Calu3 (cell line): ENCODE measurements at regions not wholly inside any gene's neighbourhood (a gene's known extent, or its start where the extent isn't known, plus 50 kb on each side); places are given as distances from the start of the nearest gene placed in this dataset.

Experiments used
- BruUV-seq: library from RNA; stranded (reverse); fragments of 400-500 nt; replicated peaks from 2 replicates; lab custom pipeline; 2021; lab: Mats Ljungman, UMichigan
- CTCF ChIA-PET: fragments of 300-600 bp; sonication (Branson Sonifier 250); formaldehyde crosslinking; loops from one replicate; lab custom pipeline; 2022; ENCODE audit warnings: antibody characterized with exemption; lab: Charles Lee
- DNase-seq: peaks from one replicate; pipeline ENCODE4 v3.0.0; 2022
- H3K27ac Mint-ChIP-seq: one replicate; pipeline ENCODE4 v1.8.0; 2022; ENCODE audit warnings: mixed read lengths; ENCODE audit not compliant: unreplicated experiment
- H3K27me3 Mint-ChIP-seq: one replicate; pipeline ENCODE4 v1.8.0; 2022; ENCODE audit warnings: mixed read lengths; ENCODE audit not compliant: unreplicated experiment
- H3K36me3 Mint-ChIP-seq: one replicate; pipeline ENCODE4 v1.8.0; 2022; ENCODE audit warnings: mild to moderate bottlenecking, moderate library complexity, mixed read lengths; ENCODE audit not compliant: insufficient read depth, unreplicated experiment
- H3K4me1 Mint-ChIP-seq: one replicate; pipeline ENCODE4 v1.8.0; 2022; ENCODE audit warnings: mild to moderate bottlenecking, low read depth, mixed read lengths; ENCODE audit not compliant: unreplicated experiment
- H3K4me3 Mint-ChIP-seq: one replicate; pipeline ENCODE4 v1.8.0; 2022; ENCODE audit warnings: mild to moderate bottlenecking, low read depth, moderate library complexity, mixed read lengths; ENCODE audit not compliant: unreplicated experiment
- H3K9me3 Mint-ChIP-seq: one replicate; pipeline ENCODE4 v1.8.0; 2022; ENCODE audit warnings: low read depth, mixed read lengths; ENCODE audit not compliant: unreplicated experiment
- intact Hi-C: fragments of 100-400 bp; cut with micrococcal nuclease; formaldehyde crosslinking; loops from one replicate; pipeline ENCODE4 v1.10.0; 2022; ENCODE audit not compliant: unreplicated experiment
- TF ChIP-seq, protein P1 (sequence below): fragments of 200-600 bp; IDR thresholded peaks from one replicate; pipeline ENCODE4 v1.8.0; 2022; ENCODE audit warnings: antibody characterized with exemption; ENCODE audit not compliant: unreplicated experiment

DNA sequence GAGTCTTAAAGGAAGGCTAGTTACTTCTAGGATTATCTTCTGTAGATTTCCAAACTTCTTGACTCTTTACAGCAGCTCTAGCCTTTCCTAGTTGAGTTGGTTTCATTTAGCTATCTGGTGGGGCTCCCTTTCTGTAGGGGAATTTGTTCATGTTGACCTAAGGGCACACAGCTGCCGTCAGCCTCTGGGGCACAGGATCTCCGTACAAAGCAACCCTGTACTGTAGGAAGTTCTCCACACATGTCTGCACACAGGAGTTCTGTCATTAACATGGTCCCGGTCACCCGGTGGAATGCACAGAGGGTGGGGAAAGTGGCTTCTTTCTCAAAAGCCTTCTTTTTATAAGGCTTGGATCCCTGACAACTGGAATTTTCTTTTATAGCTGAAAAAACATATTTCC, 88.7 kb upstream of the TNIK start:
- no TSS peak for BruUV-seq
- intact Hi-C loops: no loop called here
- H3K9me3 Mint-ChIP-seq: no peaks in the 10 kb centered on the region
- no peak overlapping the region for H3K4me3 Mint-ChIP-seq
- TF ChIP-seq, protein P1, sequence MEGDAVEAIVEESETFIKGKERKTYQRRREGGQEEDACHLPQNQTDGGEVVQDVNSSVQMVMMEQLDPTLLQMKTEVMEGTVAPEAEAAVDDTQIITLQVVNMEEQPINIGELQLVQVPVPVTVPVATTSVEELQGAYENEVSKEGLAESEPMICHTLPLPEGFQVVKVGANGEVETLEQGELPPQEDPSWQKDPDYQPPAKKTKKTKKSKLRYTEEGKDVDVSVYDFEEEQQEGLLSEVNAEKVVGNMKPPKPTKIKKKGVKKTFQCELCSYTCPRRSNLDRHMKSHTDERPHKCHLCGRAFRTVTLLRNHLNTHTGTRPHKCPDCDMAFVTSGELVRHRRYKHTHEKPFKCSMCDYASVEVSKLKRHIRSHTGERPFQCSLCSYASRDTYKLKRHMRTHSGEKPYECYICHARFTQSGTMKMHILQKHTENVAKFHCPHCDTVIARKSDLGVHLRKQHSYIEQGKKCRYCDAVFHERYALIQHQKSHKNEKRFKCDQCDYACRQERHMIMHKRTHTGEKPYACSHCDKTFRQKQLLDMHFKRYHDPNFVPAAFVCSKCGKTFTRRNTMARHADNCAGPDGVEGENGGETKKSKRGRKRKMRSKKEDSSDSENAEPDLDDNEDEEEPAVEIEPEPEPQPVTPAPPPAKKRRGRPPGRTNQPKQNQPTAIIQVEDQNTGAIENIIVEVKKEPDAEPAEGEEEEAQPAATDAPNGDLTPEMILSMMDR: no peak
- CTCF ChIA-PET: no interaction called here
- H3K27me3 Mint-ChIP-seq: no peaks in the 10 kb centered on the region
- H3K36me3 Mint-ChIP-seq: no peaks in the 10 kb centered on the region
- H3K4me1 Mint-ChIP-seq: no peaks in the 10 kb centered on the region
- DNase-seq: no peak
- H3K27ac Mint-ChIP-seq: no peak overlapping the region

DNA sequence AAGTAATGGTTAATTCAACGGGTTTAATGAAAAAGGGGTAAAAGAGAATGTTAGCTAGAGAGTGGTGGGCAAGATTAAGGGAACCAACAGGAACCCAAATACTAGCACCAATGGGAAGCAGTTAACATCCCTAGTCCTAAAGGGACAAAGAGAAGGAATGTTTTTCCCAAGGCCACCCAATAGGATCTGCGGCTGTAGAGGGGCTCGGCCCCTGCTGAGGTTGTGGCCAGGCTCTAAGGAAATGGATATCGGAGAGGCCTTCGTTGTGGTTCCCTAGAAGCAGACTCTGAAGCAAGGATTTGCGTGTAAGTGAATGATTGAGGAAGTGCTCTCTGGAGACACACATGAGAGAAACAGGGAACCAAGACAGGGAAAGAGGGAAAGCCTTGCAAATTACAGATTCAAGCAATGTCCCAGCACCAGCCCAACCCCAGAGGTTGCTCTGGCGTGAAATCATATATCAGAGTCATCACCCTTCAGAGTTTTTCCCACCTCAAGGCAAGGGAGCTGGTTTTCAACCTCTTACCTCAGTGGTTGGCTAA, 83.6 kb upstream of the TNIK start:
- H3K9me3 Mint-ChIP-seq: no peaks in the 10 kb centered on the region
- DNase-seq: no peak
- no peak overlapping the region for H3K27ac Mint-ChIP-seq
- no peaks in the 10 kb centered on the region for H3K36me3 Mint-ChIP-seq
- no peak overlapping the region for H3K4me3 Mint-ChIP-seq
- CTCF ChIA-PET: interaction anchor here (0.6 to 1.5 kb wide), 2 partner anchors 84 to 196 kb away, joined by 4 to 7 read pairs; partner anchors contain the start of gene TNIK
- TF ChIP-seq, protein P1: no peak
- no peaks in the 10 kb centered on the region for H3K4me1 Mint-ChIP-seq
- no TSS peak for BruUV-seq
- intact Hi-C loops: no loop called here
- H3K27me3 Mint-ChIP-seq: no peaks in the 10 kb centered on the region

DNA sequence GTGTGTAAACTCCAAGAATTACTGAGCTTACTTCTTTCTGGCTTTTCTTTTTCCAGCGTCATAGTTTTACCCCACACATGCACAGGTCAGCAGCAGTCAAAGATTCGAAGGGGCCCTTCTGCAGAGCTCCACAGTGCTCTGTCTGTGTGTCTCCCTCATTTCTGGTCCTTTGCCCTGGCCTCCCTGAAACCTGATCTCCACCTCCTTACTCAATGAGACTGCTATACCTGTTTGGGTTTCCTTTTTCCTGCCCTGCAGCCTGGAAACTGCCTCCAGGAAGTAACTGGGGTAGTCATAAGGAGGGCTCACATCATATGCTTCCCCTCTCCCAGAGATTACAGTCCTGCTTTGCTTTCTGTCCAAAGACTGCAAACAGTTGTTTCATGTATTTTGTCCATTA, 82.8 kb upstream of the TNIK start:
- intact Hi-C loops: no loop called here
- no peaks in the 10 kb centered on the region for H3K4me1 Mint-ChIP-seq
- no TSS peak for BruUV-seq

DNA sequence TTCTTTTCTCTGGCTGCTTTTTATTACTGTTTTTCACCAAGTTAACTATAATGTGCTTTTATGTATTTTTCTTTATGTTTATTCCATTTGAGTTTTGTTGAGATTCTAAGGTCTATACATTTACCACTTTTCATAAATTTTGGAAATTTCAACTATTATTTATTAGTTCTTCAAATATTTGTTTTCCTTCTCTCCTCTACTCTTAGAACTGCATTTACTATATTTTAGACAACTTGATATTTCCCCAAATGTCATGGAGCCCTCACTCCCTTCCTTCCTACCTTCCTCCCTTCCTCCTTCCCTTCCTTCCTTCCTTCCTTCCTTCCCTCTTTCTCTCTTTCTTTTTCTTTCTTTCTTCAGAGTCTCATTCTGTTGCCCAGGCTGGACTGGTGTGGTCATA, 81.4 kb upstream of the TNIK start:
- intact Hi-C loops: no loop called here

More for the DNA sequence above, 82.8 kb upstream of the TNIK start:
- TF ChIP-seq, protein P1: no peak
- Mint-ChIP-seq H3K4me3 (no peak overlapping the region), H3K27ac (no peak overlapping the region), H3K9me3 (no peaks in the 10 kb centered on the region), H3K27me3 (no peaks in the 10 kb centered on the region), H3K36me3 (no peaks in the 10 kb centered on the region)
- CTCF ChIA-PET: interaction anchor here (0.6 to 1.5 kb wide), 2 partner anchors 83 to 195 kb away, joined by 4 to 7 read pairs; partner anchors contain the start of gene TNIK
- DNase-seq: no peak

More for the DNA sequence above, 81.4 kb upstream of the TNIK start:
- BruUV-seq: no TSS peak
- no peak overlapping the region for H3K27ac Mint-ChIP-seq
- DNase-seq: no peak
- no peaks in the 10 kb centered on the region for H3K4me1 Mint-ChIP-seq
- H3K4me3 Mint-ChIP-seq: no peak overlapping the region
- TF ChIP-seq, protein P1: no peak
- CTCF ChIA-PET: no interaction called here
- H3K27me3 Mint-ChIP-seq: no peaks in the 10 kb centered on the region
- no peaks in the 10 kb centered on the region for H3K9me3 Mint-ChIP-seq
- H3K36me3 Mint-ChIP-seq: no peaks in the 10 kb centered on the region
